ENCODE measurements at regions not wholly inside any gene's neighbourhood (a gene's known extent, or its start where the extent isn't known, plus 50 kb on each side); places are given as distances from the start of the nearest gene placed in this dataset.

DNA sequence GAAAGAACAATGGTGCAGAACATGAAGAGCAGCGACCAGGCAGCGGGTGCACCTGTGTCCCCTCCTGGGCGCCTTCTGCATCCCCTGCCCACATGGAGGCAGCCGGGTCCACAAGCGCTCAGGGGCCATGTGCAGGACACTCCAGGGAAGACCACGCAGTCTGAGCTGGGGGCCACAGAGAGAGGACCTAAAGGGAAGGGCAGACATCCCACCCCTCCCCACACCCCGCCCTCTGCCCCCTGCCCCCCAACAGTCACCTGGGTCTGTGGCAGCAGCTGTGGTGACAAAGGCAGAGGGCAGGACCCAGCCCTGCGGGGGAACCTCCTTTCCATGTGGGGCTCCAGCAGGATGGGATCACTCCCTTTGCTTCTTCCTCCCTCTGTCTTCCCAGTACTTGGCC is 805.7 kb downstream of the CDH9 start:
- ChIA-PET POLR2A (ENCODE audit: unreplicated experiment) (no interaction called here), CTCF (no interaction called here)
- TF ChIP-seq MAZ (IDR thresholded peaks at IDR 0.05; ENCODE audit: borderline replicate concordance, low read depth, low read length) (no peak), CHD1 (IDR thresholded peaks at IDR 0.05; ENCODE audit: low read depth, low read length) (no peak), SMC3 (IDR thresholded peaks at IDR 0.05; ENCODE audit: low read depth, low read length) (no peak), CEBPB (IDR thresholded peaks at IDR 0.05; ENCODE audit: low read depth, low read length) (no peak)
- Histone ChIP-seq H2BK20ac (ENCODE audit: low read depth, low read length) (no peak overlapping the region), H3K56ac (ENCODE audit: extremely low read depth, insufficient read depth, low read length) (no peak overlapping the region), H2AK9ac (replicated peaks; ENCODE audit: low read depth, low read length, poor library complexity) (no peak overlapping the region), H3K27ac (ENCODE audit: insufficient read depth, low read length) (no peak overlapping the region), H3K14ac (replicated peaks; ENCODE audit: low read depth, low read length) (no peak overlapping the region), H2AK5ac (ENCODE audit: low read depth, low read length) (no peak overlapping the region), H3K4me3 (ENCODE audit: insufficient read depth, low read depth, low read length) (no peak overlapping the region), H4K20me1 (ENCODE audit: insufficient read depth, low read length) (no peaks in the 10 kb centered on the region), H3K27me3 (ENCODE audit: control insufficient read depth, insufficient read depth, low read length) (no peaks in the 10 kb centered on the region), H3K9me1 (ENCODE audit: insufficient read depth, low read length) (no peaks in the 10 kb centered on the region), H2BK5ac (ENCODE audit: low read depth, low read length, poor library complexity, severe bottlenecking) (no peak overlapping the region), H2BK120ac (ENCODE audit: low read depth, low read length) (no peak overlapping the region), H3K23ac (ENCODE audit: low read depth, low read length) (no peak overlapping the region), H3K9me3 (ENCODE audit: control insufficient read depth, insufficient read depth, low read length) (peaks cover 33% of the 10 kb centered on the region), H3K4ac (ENCODE audit: low read depth, low read length) (no peak overlapping the region), H2BK15ac (ENCODE audit: low read depth, low read length) (no peak overlapping the region), H4K91ac (ENCODE audit: insufficient read depth, low read depth, low read length) (no peak overlapping the region), H3K36me3 (ENCODE audit: control insufficient read depth, insufficient read depth, low read length) (no peaks in the 10 kb centered on the region), H3K79me1 (ENCODE audit: low read depth in 1 of 2, low read length in 2 of 2) (no peaks in the 10 kb centered on the region), H3K4me2 (ENCODE audit: low read depth, low read length) (no peak overlapping the region), H3K9ac (ENCODE audit: low read depth, low read length) (no peak overlapping the region), H4K8ac (ENCODE audit: low read depth in 2 of 2, low read length in 2 of 2) (no peak overlapping the region), H3K18ac (ENCODE audit: low read depth, low read length) (no peak overlapping the region), H4K5ac (ENCODE audit: low read depth, low read length) (no peak overlapping the region), H2AFZ (replicated peaks; ENCODE audit: low read length, poor library complexity) (no peak overlapping the region), H3K4me1 (ENCODE audit: control insufficient read depth, insufficient read depth, low read length) (no peaks in the 10 kb centered on the region)
- in situ Hi-C loops (cut with MboI; ENCODE audit: low sequenced_read_pairs): no loop called here
- no TSS peak for BruUV-seq (replicated peaks)
- WGBS, 2 experiments (ENCODE audit: extremely low coverage in 2 of 2, insufficient read length in 1 of 2): no CpG with 5 or more reads among the region's 8 CpGs
- intact Hi-C loops (cut with micrococcal nuclease): no loop called here
- DNase-seq (no peak), ATAC-seq (ENCODE audit: low read depth) (no peak)
- dilution Hi-C loops (cut with HindIII; ENCODE audit: low sequenced_read_pairs, unreplicated experiment): no loop called here

All from IMR-90 (cell line).